Bronchial epithelial cell (primary cell): ENCODE measurements at regions not wholly inside any gene's neighbourhood (a gene's known extent, or its start where the extent isn't known, plus 50 kb on each side); places are given as distances from the start of the nearest gene placed in this dataset.
A peak's percentile ranks its signal among the peaks of the same experiment; 100 is the strongest.

Source experiments
- DNase-seq: peaks from one replicate; pipeline ENCODE4 v3.0.0-alpha.2; 2010; ENCODE audit warnings: low read depth
- FAIRE-seq: peaks from 2 replicates; lab custom pipeline; 2011; peaks lifted over from hg19 to GRCh38; lab: Jason Lieb, UNC
- H3K27me3 ChIP-seq: 2 replicates; pipeline ENCODE4 v1.5.1; 2011; ENCODE audit warnings: low read length; ENCODE audit not compliant: control insufficient read depth, insufficient read depth
- H3K36me3 ChIP-seq: 2 replicates; pipeline ENCODE4 v1.5.1; 2011; ENCODE audit warnings: low read length; ENCODE audit not compliant: control insufficient read depth, insufficient read depth
- H3K4me3 ChIP-seq: 2 replicates; pipeline ENCODE4 v1.5.1; 2011; ENCODE audit warnings: mild to moderate bottlenecking, low read depth, low read length, control low read depth
- TF ChIP-seq, protein P1 (sequence below): IDR thresholded peaks from 2 replicates; pipeline ENCODE4 v1.5.1; 2011; ENCODE audit warnings: mild to moderate bottlenecking, moderate library complexity, low read length, control low read depth, inconsistent platforms; ENCODE audit not compliant: insufficient read depth, severe bottlenecking

DNA sequence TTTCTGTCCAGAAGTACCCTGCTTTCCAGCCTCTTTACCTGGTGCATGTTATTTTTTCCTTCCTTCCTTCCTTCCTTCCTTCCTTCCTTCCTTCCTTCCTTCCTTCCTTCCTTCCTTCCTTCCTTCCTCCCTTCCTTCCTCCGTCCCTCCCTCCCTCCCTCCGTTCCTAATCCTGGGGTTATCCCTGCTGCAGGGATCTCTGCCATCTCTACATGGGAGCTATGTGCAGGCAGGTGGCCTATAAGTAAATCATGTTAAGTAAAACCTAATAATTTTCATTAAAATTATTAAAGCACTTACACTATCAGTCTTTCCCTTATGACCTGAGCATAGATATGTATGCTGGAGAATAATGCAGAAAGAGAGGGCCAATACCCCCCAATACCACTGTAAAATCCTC is 351.9 kb downstream of the ZSWIM6 start:
- FAIRE-seq (no peak), DNase-seq (no peak)
- TF ChIP-seq, protein P1, sequence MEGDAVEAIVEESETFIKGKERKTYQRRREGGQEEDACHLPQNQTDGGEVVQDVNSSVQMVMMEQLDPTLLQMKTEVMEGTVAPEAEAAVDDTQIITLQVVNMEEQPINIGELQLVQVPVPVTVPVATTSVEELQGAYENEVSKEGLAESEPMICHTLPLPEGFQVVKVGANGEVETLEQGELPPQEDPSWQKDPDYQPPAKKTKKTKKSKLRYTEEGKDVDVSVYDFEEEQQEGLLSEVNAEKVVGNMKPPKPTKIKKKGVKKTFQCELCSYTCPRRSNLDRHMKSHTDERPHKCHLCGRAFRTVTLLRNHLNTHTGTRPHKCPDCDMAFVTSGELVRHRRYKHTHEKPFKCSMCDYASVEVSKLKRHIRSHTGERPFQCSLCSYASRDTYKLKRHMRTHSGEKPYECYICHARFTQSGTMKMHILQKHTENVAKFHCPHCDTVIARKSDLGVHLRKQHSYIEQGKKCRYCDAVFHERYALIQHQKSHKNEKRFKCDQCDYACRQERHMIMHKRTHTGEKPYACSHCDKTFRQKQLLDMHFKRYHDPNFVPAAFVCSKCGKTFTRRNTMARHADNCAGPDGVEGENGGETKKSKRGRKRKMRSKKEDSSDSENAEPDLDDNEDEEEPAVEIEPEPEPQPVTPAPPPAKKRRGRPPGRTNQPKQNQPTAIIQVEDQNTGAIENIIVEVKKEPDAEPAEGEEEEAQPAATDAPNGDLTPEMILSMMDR, result no peak
- no peaks in the 10 kb centered on the region for H3K36me3 ChIP-seq
- H3K4me3 ChIP-seq, result no peak overlapping the region
- no peaks in the 10 kb centered on the region for H3K27me3 ChIP-seq

DNA sequence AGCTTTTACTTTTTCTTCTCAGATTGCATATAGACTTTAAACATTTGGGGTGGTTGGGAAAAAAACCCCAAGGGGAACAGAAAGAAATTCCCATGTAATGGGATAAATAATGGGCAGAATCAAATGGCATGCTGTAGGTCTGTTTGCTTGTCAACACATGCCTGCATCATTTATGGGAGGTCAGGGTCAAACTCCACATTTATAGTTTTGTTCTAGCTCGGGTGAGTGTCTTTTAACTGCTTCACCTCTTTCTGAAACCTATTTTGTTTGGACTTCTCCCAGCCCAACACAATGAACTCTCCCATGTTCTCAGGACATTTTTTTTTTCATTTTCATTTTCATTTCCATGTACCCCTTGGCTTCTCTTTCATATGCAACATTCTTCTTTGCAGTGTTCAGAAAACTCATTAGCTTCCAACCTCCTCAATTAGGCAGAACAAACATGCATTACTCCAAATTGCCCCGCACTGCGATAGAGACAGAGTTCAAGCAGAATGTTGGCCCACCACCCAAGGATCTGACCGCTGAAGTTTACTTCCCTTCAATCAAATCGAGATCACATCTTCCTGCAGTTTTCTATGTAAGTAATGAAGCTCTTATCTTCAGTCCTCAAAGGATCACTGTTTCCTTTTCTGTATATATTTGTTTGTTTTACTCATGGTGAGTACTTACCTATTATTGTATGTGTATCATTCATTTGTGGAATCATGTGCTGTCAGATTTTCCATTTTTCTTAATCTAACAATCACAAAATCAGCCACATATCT is 354.6 kb downstream of the ZSWIM6 start:
- Histone ChIP-seq H3K36me3 (no peaks in the 10 kb centered on the region), H3K27me3 (no peaks in the 10 kb centered on the region), H3K4me3 (no peak overlapping the region)
- DNase-seq (no peak), FAIRE-seq (peak; percentile 66)
- TF ChIP-seq, protein P1, result no peak

DNA sequence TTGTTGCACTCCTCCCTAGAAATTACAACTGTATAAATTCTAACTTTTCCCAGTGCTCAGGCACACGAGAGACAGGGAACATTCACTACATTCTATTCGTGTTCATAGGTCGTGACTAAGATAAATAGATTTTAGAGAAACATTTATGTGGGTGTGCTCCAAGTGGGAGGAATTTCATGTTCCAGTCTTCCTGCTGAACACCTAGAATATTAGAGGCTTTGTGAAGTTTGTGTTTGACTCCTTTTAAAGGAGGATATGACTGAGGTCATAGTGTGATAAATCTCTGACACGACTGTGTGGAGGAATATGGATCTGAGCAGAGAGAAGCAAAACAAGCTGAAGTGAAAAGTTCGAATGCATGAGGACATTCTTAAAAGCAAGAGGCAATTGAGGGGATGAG is 355.3 kb downstream of the ZSWIM6 start:
- FAIRE-seq (no peak), DNase-seq (peak; percentile 29)
- Histone ChIP-seq H3K4me3 (no peak overlapping the region), H3K36me3 (no peaks in the 10 kb centered on the region), H3K27me3 (no peaks in the 10 kb centered on the region)
- TF ChIP-seq, protein P1, result no peak

DNA sequence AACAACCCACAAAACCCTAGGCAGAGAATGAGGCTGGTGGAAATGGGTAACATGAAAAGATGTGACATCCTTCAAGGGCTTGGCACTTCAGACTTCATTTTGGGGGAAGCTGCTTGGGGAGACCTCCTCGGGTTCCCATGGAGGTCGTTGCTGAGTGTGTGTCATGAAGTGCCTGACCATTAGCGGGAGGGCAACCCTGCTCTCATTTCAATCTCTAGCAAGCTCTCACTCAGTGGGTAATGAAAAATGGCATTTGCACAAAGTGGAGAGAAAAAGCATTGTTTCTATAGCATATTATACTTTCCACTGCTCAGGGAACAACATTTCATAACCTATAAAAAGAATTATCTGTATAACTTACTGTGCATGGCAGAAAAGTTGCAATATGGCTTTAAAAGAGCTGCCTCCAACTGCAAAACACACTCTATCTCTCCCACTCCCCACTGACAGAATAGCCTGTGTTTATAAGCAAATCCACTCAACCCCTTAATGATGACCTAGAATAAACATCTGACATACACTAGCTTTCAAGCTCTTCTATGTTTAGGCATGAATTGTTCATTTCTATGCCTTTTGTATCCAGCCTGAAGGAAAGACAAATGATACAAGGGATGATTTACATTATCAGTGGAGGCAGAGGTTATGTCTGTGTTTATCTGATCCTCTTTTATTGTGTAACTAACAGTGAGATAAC is 357.2 kb downstream of the ZSWIM6 start:
- DNase-seq, result no peak
- no peak for FAIRE-seq
- TF ChIP-seq, protein P1, result no peak

DNA sequence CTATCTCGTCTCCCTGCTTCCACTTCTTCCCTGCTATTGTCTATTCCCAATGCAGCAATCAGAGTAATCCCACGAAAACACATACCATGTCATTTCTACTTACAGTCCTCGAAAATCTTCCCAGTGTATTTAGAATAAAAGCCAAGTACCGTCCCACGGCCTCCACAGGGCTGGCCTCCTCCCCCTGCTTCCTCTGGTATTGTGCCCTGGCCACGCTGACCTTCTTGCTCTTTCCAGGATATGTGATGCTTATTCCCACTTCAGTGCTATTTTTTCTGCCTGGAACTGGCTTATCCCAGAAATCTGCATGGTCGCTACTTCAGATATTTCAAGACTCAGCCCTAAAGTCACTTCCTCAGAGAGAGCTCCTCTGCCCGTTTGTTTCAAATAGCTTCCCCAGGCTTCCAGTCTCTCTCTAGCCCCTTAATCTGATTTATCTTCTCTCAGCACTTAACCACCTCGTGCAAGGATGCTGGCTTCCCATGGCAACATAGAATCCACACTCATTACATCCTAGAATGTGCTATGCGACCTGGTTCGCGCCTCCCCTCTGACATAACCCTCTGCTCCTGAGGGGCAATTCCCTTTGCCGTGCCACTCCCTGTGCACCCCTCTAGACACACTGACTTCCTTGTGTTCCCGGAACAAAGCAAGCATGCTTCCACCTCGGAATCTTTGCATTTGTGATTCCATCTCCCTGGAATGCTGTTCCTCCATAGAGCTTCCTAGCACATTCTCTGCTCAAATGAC is 365.9 kb downstream of the ZSWIM6 start:
- Histone ChIP-seq H3K36me3 (no peaks in the 10 kb centered on the region), H3K4me3 (no peak overlapping the region), H3K27me3 (no peaks in the 10 kb centered on the region)
- FAIRE-seq, result no peak
- peak; percentile 19 for DNase-seq
- TF ChIP-seq, protein P1, result no peak

More for the DNA sequence above, 357.2 kb downstream of the ZSWIM6 start:
- Histone ChIP-seq H3K4me3 (no peak overlapping the region), H3K36me3 (no peaks in the 10 kb centered on the region), H3K27me3 (no peaks in the 10 kb centered on the region)
